CMK (cell line): ENCODE measurements at regions not wholly inside any gene's neighbourhood (a gene's known extent, or its start where the extent isn't known, plus 50 kb on each side); places are given as distances from the start of the nearest gene placed in this dataset.

ENCODE experiments used
- DNase-seq: peaks from one replicate; pipeline ENCODE4 v3.0.0-alpha.2; 2010; ENCODE audit warnings: low read depth

- DNase-seq: no peak
Observed at GRCh38 chr2:240209493-240209892, 69.0 kb upstream of the OTOS start.

GRCh38 chr2:240210198-240210965, 69.9 kb upstream of the OTOS start:
- DNase-seq: no peak

- DNase-seq: no peak
Observed at GRCh38 chr2:240211096-240211495, 70.6 kb upstream of the OTOS start.

- no peak for DNase-seq
Observed at GRCh38 chr2:240211598-240212424, 71.4 kb upstream of the OTOS start.

GRCh38 chr2:240212425-240213225, 72.2 kb upstream of the OTOS start:
- no peak for DNase-seq

- DNase-seq: no peak
Observed at GRCh38 chr2:240213226-240213475, 72.7 kb upstream of the OTOS start.

GRCh38 chr2:240213476-240214421, 73.3 kb upstream of the OTOS start:
- DNase-seq: no peak

GRCh38 chr2:240214790-240215675, 74.6 kb upstream of the OTOS start:
- DNase-seq: no peak

GRCh38 chr2:240215676-240216051, 75.2 kb upstream of the OTOS start:
- DNase-seq: no peak

GRCh38 chr2:240216167-240216566, 75.7 kb upstream of the OTOS start:
- no peak for DNase-seq

GRCh38 chr2:240217431-240218301, 77.2 kb upstream of the OTOS start:
- DNase-seq: no peak

- DNase-seq: no peak
Observed at GRCh38 chr2:240219208-240219890, 78.9 kb upstream of the OTOS start.

- no peak for DNase-seq
Observed at GRCh38 chr2:240220371-240220770, 79.9 kb upstream of the OTOS start.

GRCh38 chr2:240223631-240224030, 83.2 kb upstream of the OTOS start:
- no peak for DNase-seq

- no peak for DNase-seq
Observed at GRCh38 chr2:240224676-240225075, 84.2 kb upstream of the OTOS start.

- DNase-seq: no peak
Observed at GRCh38 chr2:240225131-240225530, 84.7 kb upstream of the OTOS start.

- no peak for DNase-seq
Observed at GRCh38 chr2:240225660-240226475, 85.4 kb upstream of the OTOS start.
